ENCODE measurements at regions not wholly inside any gene's neighbourhood (a gene's known extent, or its start where the extent isn't known, plus 50 kb on each side); places are given as distances from the start of the nearest gene placed in this dataset.

GRCh38 chr4:177974461-177974860 lies 532.2 kb upstream of the AGA start:
- H3K4me3 ChIP-seq (ENCODE audit: control insufficient read depth, low read depth, low read length): no peak overlapping the region
- no peak for TF ChIP-seq CTCF (IDR thresholded peaks at IDR 0.05; ENCODE audit: control insufficient read depth, insufficient read depth, low read depth, low read length, missing control alignments)
- no peak for DNase-seq (ENCODE audit: low read depth)

GRCh38 chr4:177975315-177975987 lies 533.2 kb upstream of the AGA start:
- H3K4me3 ChIP-seq (ENCODE audit: control insufficient read depth, low read depth, low read length): no peak overlapping the region
- TF ChIP-seq CTCF (IDR thresholded peaks at IDR 0.05; ENCODE audit: control insufficient read depth, insufficient read depth, low read depth, low read length, missing control alignments): no peak
- DNase-seq (ENCODE audit: low read depth): no peak

GRCh38 chr4:177986236-177986635 lies 544.0 kb upstream of the AGA start:
- no peak overlapping the region for H3K4me3 ChIP-seq (ENCODE audit: control insufficient read depth, low read depth, low read length)
- DNase-seq (ENCODE audit: low read depth): no peak
- no peak for TF ChIP-seq CTCF (IDR thresholded peaks at IDR 0.05; ENCODE audit: control insufficient read depth, insufficient read depth, low read depth, low read length, missing control alignments)

GRCh38 chr4:177987896-177988295 lies 545.7 kb upstream of the AGA start:
- DNase-seq (ENCODE audit: low read depth): no peak
- no peak overlapping the region for H3K4me3 ChIP-seq (ENCODE audit: control insufficient read depth, low read depth, low read length)
- TF ChIP-seq CTCF (IDR thresholded peaks at IDR 0.05; ENCODE audit: control insufficient read depth, insufficient read depth, low read depth, low read length, missing control alignments): no peak

GRCh38 chr4:177989503-177990201 lies 547.4 kb upstream of the AGA start:
- DNase-seq (ENCODE audit: low read depth): no peak
- no peak overlapping the region for H3K4me3 ChIP-seq (ENCODE audit: control insufficient read depth, low read depth, low read length)
- no peak for TF ChIP-seq CTCF (IDR thresholded peaks at IDR 0.05; ENCODE audit: control insufficient read depth, insufficient read depth, low read depth, low read length, missing control alignments)

- TF ChIP-seq CTCF (IDR thresholded peaks at IDR 0.05; ENCODE audit: control insufficient read depth, insufficient read depth, low read depth, low read length, missing control alignments): no peak
- H3K4me3 ChIP-seq (ENCODE audit: control insufficient read depth, low read depth, low read length): no peak overlapping the region
- DNase-seq (ENCODE audit: low read depth): no peak
Observed at GRCh38 chr4:178003098-178003657, 560.9 kb upstream of the AGA start.

Measured in AG09309 (cell line).